ENCODE measurements at regions not wholly inside any gene's neighbourhood (a gene's known extent, or its start where the extent isn't known, plus 50 kb on each side); places are given as distances from the start of the nearest gene placed in this dataset.
"Not testable (repeated sequence)": the region's sequence is repeated elsewhere in the genome, so short reads cannot be mapped to it uniquely, and the experiment has no call there.

DNA sequence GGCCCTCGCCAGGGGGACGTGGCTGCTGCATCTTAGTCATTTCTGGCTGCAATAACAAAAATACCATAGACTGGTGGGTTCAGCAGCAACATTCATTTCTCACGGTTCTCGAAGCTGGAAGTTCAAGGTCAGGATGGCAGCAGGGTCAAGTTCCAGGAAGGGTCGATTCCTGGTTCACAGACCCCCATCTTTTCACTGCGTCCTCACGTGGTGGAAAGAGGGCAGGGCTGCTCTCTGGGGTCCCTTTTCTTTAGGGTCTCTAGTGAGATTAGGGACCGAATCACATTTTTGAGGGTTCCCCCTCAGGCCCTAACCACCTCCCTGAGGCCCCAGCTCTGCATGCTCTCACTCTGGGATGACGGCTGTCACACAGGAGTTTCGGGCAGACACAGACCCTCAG, 187.5 kb downstream of the TMEM121 start:
- TF ChIP-seq POLR2A, SPI1, TAF1, POLR2AphosphoS5 (IDR thresholded peaks at IDR 0.05; ENCODE audit: low read depth, low read length): not testable (repeated sequence)
